ENCODE measurements at regions not wholly inside any gene's neighbourhood (a gene's known extent, or its start where the extent isn't known, plus 50 kb on each side); places are given as distances from the start of the nearest gene placed in this dataset.
A peak's percentile ranks its signal among the peaks of the same experiment; 100 is the strongest.

- Histone ChIP-seq H3K4me3 (no peak overlapping the region), H3K79me2 (ENCODE audit: insufficient read depth) (no peaks in the 10 kb centered on the region), H3K4me1 (ENCODE audit: insufficient read depth) (peaks cover 8% of the 10 kb centered on the region), H3F3A (ENCODE audit: insufficient read depth) (peaks cover 5% of the 10 kb centered on the region; the same call in 1 of the 2 replicates), H2AFZ (no peak overlapping the region), H3K36me3 (ENCODE audit: low read depth) (no peaks in the 10 kb centered on the region), H4K20me1 (ENCODE audit: insufficient read depth) (no peaks in the 10 kb centered on the region), H3K9me3 (ENCODE audit: low read depth) (no peaks in the 10 kb centered on the region), H3K4me2 (ENCODE audit: unreplicated experiment) (no peak overlapping the region), H3K27me3 (replicated peaks; ENCODE audit: insufficient read depth) (no peaks in the 10 kb centered on the region), H3K9me2 (ENCODE audit: insufficient read depth) (no peaks in the 10 kb centered on the region), H3K27ac (no peak overlapping the region), H3K9ac (no peak overlapping the region)
- in situ Hi-C loops (cut with MboI) = no loop called here
- no peak for DNase-seq
- no peak for TF ChIP-seq EZH2 (IDR thresholded peaks at IDR 0.05; ENCODE audit: insufficient read depth, poor library complexity, severe bottlenecking)
- no peak for TF ChIP-seq EZH2phosphoT487 (IDR thresholded peaks at IDR 0.05; ENCODE audit: insufficient read depth, low read depth)
- WGBS, 2 experiments (ENCODE audit: low coverage in 1 of 2, low lambda C conversion rate in 2 of 2, missing lambda C conversion rate in 2 of 2) = 53 to 55% methylated on average over 3 of the region's 3 CpGs
These were observed 73.1 kb upstream of the KCNK1 start for GRCh38 chr1:233540816-233541215.

GRCh38 chr1:233543338-233544255 is 70.3 kb upstream of the KCNK1 start:
- H2AFZ ChIP-seq = peak overlapping the region; percentile 71
- in situ Hi-C loops (cut with MboI) = no loop called here
- no peak overlapping the region for H3K4me3 ChIP-seq
- H3K4me1 ChIP-seq (ENCODE audit: insufficient read depth) = peaks cover 8% of the 10 kb centered on the region
- WGBS, 2 experiments (ENCODE audit: low coverage in 1 of 2, low lambda C conversion rate in 2 of 2, missing lambda C conversion rate in 2 of 2) = 18 to 20% methylated on average over 8 of the region's 8 CpGs
- H4K20me1 ChIP-seq (ENCODE audit: insufficient read depth) = no peaks in the 10 kb centered on the region
- DNase-seq = peak; percentile 99
- H3K9ac ChIP-seq = peak overlapping the region; percentile 33
- H3K79me2 ChIP-seq (ENCODE audit: insufficient read depth) = no peaks in the 10 kb centered on the region
- H3F3A ChIP-seq (ENCODE audit: insufficient read depth) = peaks cover 5% of the 10 kb centered on the region; the same call in 1 of the 2 replicates
- H3K27ac ChIP-seq = peak overlapping the region; percentile 53
- TF ChIP-seq EZH2phosphoT487 (IDR thresholded peaks at IDR 0.05; ENCODE audit: insufficient read depth, low read depth) (no peak), EZH2 (IDR thresholded peaks at IDR 0.05; ENCODE audit: insufficient read depth, poor library complexity, severe bottlenecking) (no peak)
- peaks cover 3% of the 10 kb centered on the region; the same call in 1 of the 2 replicates for H3K27me3 ChIP-seq (replicated peaks; ENCODE audit: insufficient read depth)
- H3K36me3 ChIP-seq (ENCODE audit: low read depth) = no peaks in the 10 kb centered on the region
- H3K9me2 ChIP-seq (ENCODE audit: insufficient read depth) = no peaks in the 10 kb centered on the region
- H3K9me3 ChIP-seq (ENCODE audit: low read depth) = no peaks in the 10 kb centered on the region
- peak overlapping the region; percentile 43 for H3K4me2 ChIP-seq (ENCODE audit: unreplicated experiment)

GRCh38 chr1:233544304-233544703 is 69.6 kb upstream of the KCNK1 start:
- Histone ChIP-seq H3K27me3 (replicated peaks; ENCODE audit: insufficient read depth) (peaks cover 3% of the 10 kb centered on the region; the same call in 1 of the 2 replicates), H3K4me1 (ENCODE audit: insufficient read depth) (peaks cover 8% of the 10 kb centered on the region), H3K9me2 (ENCODE audit: insufficient read depth) (no peaks in the 10 kb centered on the region), H3K36me3 (ENCODE audit: low read depth) (no peaks in the 10 kb centered on the region), H4K20me1 (ENCODE audit: insufficient read depth) (no peaks in the 10 kb centered on the region), H3K4me2 (ENCODE audit: unreplicated experiment) (peak overlapping the region; percentile 43), H3K9ac (no peak overlapping the region), H2AFZ (no peak overlapping the region), H3F3A (ENCODE audit: insufficient read depth) (peaks cover 5% of the 10 kb centered on the region; the same call in 1 of the 2 replicates), H3K9me3 (ENCODE audit: low read depth) (no peaks in the 10 kb centered on the region), H3K27ac (no peak overlapping the region), H3K4me3 (no peak overlapping the region), H3K79me2 (ENCODE audit: insufficient read depth) (no peaks in the 10 kb centered on the region)
- in situ Hi-C loops (cut with MboI) = no loop called here
- no peak for TF ChIP-seq EZH2 (IDR thresholded peaks at IDR 0.05; ENCODE audit: insufficient read depth, poor library complexity, severe bottlenecking)
- no peak for TF ChIP-seq EZH2phosphoT487 (IDR thresholded peaks at IDR 0.05; ENCODE audit: insufficient read depth, low read depth)
- WGBS, 2 experiments (ENCODE audit: low coverage in 1 of 2, low lambda C conversion rate in 2 of 2, missing lambda C conversion rate in 2 of 2) = 79 to 80% methylated on average over 5 of the region's 5 CpGs
- no peak for DNase-seq

GRCh38 chr1:233547726-233548125 is 66.2 kb upstream of the KCNK1 start:
- Histone ChIP-seq H3K9me2 (ENCODE audit: insufficient read depth) (no peaks in the 10 kb centered on the region), H3K4me3 (no peak overlapping the region), H2AFZ (no peak overlapping the region), H3K27me3 (replicated peaks; ENCODE audit: insufficient read depth) (peaks cover 3% of the 10 kb centered on the region; the same call in 1 of the 2 replicates), H3K27ac (no peak overlapping the region), H3F3A (ENCODE audit: insufficient read depth) (peaks cover 5% of the 10 kb centered on the region; the same call in 1 of the 2 replicates), H3K9me3 (ENCODE audit: low read depth) (no peaks in the 10 kb centered on the region), H3K79me2 (ENCODE audit: insufficient read depth) (no peaks in the 10 kb centered on the region), H3K4me2 (ENCODE audit: unreplicated experiment) (no peak overlapping the region), H3K4me1 (ENCODE audit: insufficient read depth) (peaks cover 8% of the 10 kb centered on the region), H3K36me3 (ENCODE audit: low read depth) (no peaks in the 10 kb centered on the region), H3K9ac (no peak overlapping the region), H4K20me1 (ENCODE audit: insufficient read depth) (no peaks in the 10 kb centered on the region)
- no peak for TF ChIP-seq EZH2 (IDR thresholded peaks at IDR 0.05; ENCODE audit: insufficient read depth, poor library complexity, severe bottlenecking)
- no peak for DNase-seq
- in situ Hi-C loops (cut with MboI) = no loop called here
- WGBS, 2 experiments (ENCODE audit: low coverage in 1 of 2, low lambda C conversion rate in 2 of 2, missing lambda C conversion rate in 2 of 2) = 33 to 49% methylated on average over 1 of the region's 1 CpG

All from GM23248 (cell line).